PC-9 (cell line): ENCODE measurements at regions not wholly inside any gene's neighbourhood (a gene's known extent, or its start where the extent isn't known, plus 50 kb on each side); places are given as distances from the start of the nearest gene placed in this dataset.
A peak's percentile ranks its signal among the peaks of the same experiment; 100 is the strongest.
"Not testable (repeated sequence)": the region's sequence is repeated elsewhere in the genome, so short reads cannot be mapped to it uniquely, and the experiment has no call there.

ENCODE experiments used
- BruUV-seq: library from RNA; stranded (reverse); fragments of 400-500 nt; replicated peaks from 2 replicates; lab custom pipeline; 2021; lab: Mats Ljungman, UMichigan
- CTCF ChIA-PET: fragments of 300-600 bp; sonication (Branson Sonifier 250); formaldehyde crosslinking; loops from one replicate; lab custom pipeline; 2022; ENCODE audit warnings: antibody characterized with exemption; lab: Charles Lee
- POLR2A ChIA-PET: fragments of 300-600 bp; sonication (Branson Sonifier 250); formaldehyde crosslinking; loops from one replicate; lab custom pipeline; 2022; ENCODE audit warnings: antibody characterized with exemption; ENCODE audit not compliant: unreplicated experiment; lab: Charles Lee
- DNase-seq, 2 experiments: peaks; one replicate each; pipeline versions ENCODE4 v3.0.0 to v3.0.0-alpha.2; 2015 to 2022; ENCODE audit warnings: mixed read lengths in 1 of 2
- H2AFZ ChIP-seq: fragments of 200-600 bp; sonication (generic); 2 replicates; pipeline ENCODE4 v1.8.1; 2017; ENCODE audit warnings: antibody characterized with exemption
- H3F3A ChIP-seq: fragments of 200-600 bp; sonication (generic); 2 replicates; pipeline ENCODE4 v1.8.1; 2017; ENCODE audit warnings: antibody characterized with exemption, mild to moderate bottlenecking, low read depth; ENCODE audit not compliant: insufficient read depth
- H3K27ac ChIP-seq: fragments of 200-600 bp; sonication (generic); 2 replicates; pipeline ENCODE4 v1.6.1; 2016; ENCODE audit warnings: mixed run types
- H3K27me3 ChIP-seq: fragments of 200-600 bp; sonication (generic); 2 replicates; pipeline ENCODE4 v1.6.1; 2016; ENCODE audit warnings: low read depth, mixed run types; ENCODE audit not compliant: insufficient read depth
- H3K36me3 ChIP-seq: fragments of 200-600 bp; sonication (generic); 2 replicates; pipeline ENCODE4 v1.6.1; 2016; ENCODE audit warnings: low read depth, mixed run types
- H3K4me1 ChIP-seq: fragments of 200-600 bp; sonication (generic); replicated peaks from 2 replicates; pipeline ENCODE4 v1.6.1; 2016; ENCODE audit warnings: mixed run types; ENCODE audit not compliant: insufficient read depth
- H3K4me2 ChIP-seq: fragments of 200-600 bp; sonication (generic); 2 replicates; pipeline ENCODE4 v1.6.1; 2017; ENCODE audit warnings: mixed run types
- H3K4me3 ChIP-seq: fragments of 200-600 bp; sonication (generic); 2 replicates; pipeline ENCODE4 v1.6.1; 2016; ENCODE audit warnings: mixed run types
- H3K79me2 ChIP-seq: fragments of 200-600 bp; sonication (generic); 2 replicates; pipeline ENCODE4 v1.6.1; 2017; ENCODE audit warnings: low read depth, mixed run types
- H3K9me2 ChIP-seq: fragments of 200-600 bp; sonication (generic); 2 replicates; pipeline ENCODE4 v1.8.1; 2017; ENCODE audit warnings: mild to moderate bottlenecking; ENCODE audit not compliant: insufficient read depth
- H3K9me3 ChIP-seq: fragments of 200-600 bp; sonication (generic); 2 replicates; pipeline ENCODE4 v1.8.1; 2016; ENCODE audit warnings: low read depth; ENCODE audit not compliant: insufficient read depth
- H4K20me1 ChIP-seq: fragments of 200-600 bp; sonication (generic); 2 replicates; pipeline ENCODE4 v1.8.1; 2017; ENCODE audit not compliant: insufficient read depth
- CTCF ChIP-seq: fragments of 200-600 bp; sonication (generic); conservative IDR thresholded peaks from 2 replicates; pipeline ENCODE4 v1.6.1; 2017; ENCODE audit warnings: mixed run types, antibody characterized with exemption, mild to moderate bottlenecking, moderate library complexity
- EZH2 ChIP-seq: fragments of 200-600 bp; sonication (generic); IDR thresholded peaks from 2 replicates; pipeline ENCODE4 v1.8.0; 2017; ENCODE audit warnings: antibody characterized with exemption, low read depth
- intact Hi-C: fragments of 100-400 bp; cut with micrococcal nuclease; formaldehyde crosslinking; loops from one replicate; pipeline ENCODE4 v1.10.0; 2022; ENCODE audit not compliant: unreplicated experiment

GRCh38 chr11:128151338-128151737 lies 436.0 kb downstream of the ETS1 start:
- no peaks in the 10 kb centered on the region for H3K36me3 ChIP-seq
- no peak overlapping the region for H3K27ac ChIP-seq
- no TSS peak for BruUV-seq
- ChIA-PET CTCF (interaction anchor here (0.6 to 0.7 kb wide), 2 partner anchors 488 to 680 kb away, joined by 3 to 7 read pairs; no protein-coding TSS in a partner anchor), POLR2A (no interaction called here)
- H3F3A ChIP-seq, result peaks cover 8% of the 10 kb centered on the region; the same call in 1 of the 2 replicates
- no peaks in the 10 kb centered on the region for H3K9me2 ChIP-seq
- no peaks in the 10 kb centered on the region for H4K20me1 ChIP-seq
- H3K27me3 ChIP-seq, result no peaks in the 10 kb centered on the region
- no peaks in the 10 kb centered on the region for H3K79me2 ChIP-seq
- H3K9me3 ChIP-seq, result no peaks in the 10 kb centered on the region
- intact Hi-C loops, result no loop called here
- TF ChIP-seq EZH2, result no peak
- no peak for TF ChIP-seq CTCF
- no peak overlapping the region for H3K4me2 ChIP-seq
- no peak overlapping the region for H2AFZ ChIP-seq
- no peak overlapping the region for H3K4me3 ChIP-seq
- DNase-seq, result peak in 1 of 2 experiments; percentile 26
- peaks cover 14% of the 10 kb centered on the region for H3K4me1 ChIP-seq

- DNase-seq, result no peak
- Histone ChIP-seq H3K4me3 (no peak overlapping the region), H3K4me2 (no peak overlapping the region), H3F3A (peaks cover 8% of the 10 kb centered on the region; the same call in 1 of the 2 replicates), H3K36me3 (no peaks in the 10 kb centered on the region), H3K27me3 (no peaks in the 10 kb centered on the region), H4K20me1 (no peaks in the 10 kb centered on the region), H3K9me3 (no peaks in the 10 kb centered on the region), H3K79me2 (no peaks in the 10 kb centered on the region), H2AFZ (no peak overlapping the region), H3K9me2 (no peaks in the 10 kb centered on the region), H3K27ac (no peak overlapping the region), H3K4me1 (peaks cover 14% of the 10 kb centered on the region)
- no TSS peak for BruUV-seq
- POLR2A ChIA-PET, result no interaction called here
- CTCF ChIA-PET, result interaction anchor here (0.6 to 2.4 kb wide), 2 partner anchors 10 to 1475 kb away, joined by 4 to 10 read pairs; no protein-coding TSS in a partner anchor
- no peak for TF ChIP-seq CTCF
- no peak for TF ChIP-seq EZH2
- intact Hi-C loops, result loop anchor here (5.0 kb wide), 1 partner anchor 286 kb away; no protein-coding TSS in a partner anchor
Observed at GRCh38 chr11:128148208-128148607, 439.1 kb downstream of the ETS1 start.

GRCh38 chr11:128146926-128147605 lies 440.3 kb downstream of the ETS1 start:
- H3K9me3 ChIP-seq, result no peaks in the 10 kb centered on the region
- no peak overlapping the region for H2AFZ ChIP-seq
- no peaks in the 10 kb centered on the region for H3K9me2 ChIP-seq
- peak overlapping the region; percentile 43 for H3K27ac ChIP-seq
- no peak for TF ChIP-seq CTCF
- no peak for TF ChIP-seq EZH2
- POLR2A ChIA-PET, result interaction anchor here (0.6 kb wide), 2 partner anchors 8 to 793 kb away, joined by 3 read pairs; no protein-coding TSS in a partner anchor
- H4K20me1 ChIP-seq, result no peaks in the 10 kb centered on the region
- CTCF ChIA-PET, result interaction anchor here (0.6 to 2.4 kb wide), 3 partner anchors 11 to 759 kb away, joined by 4 to 10 read pairs (median 4); no protein-coding TSS in a partner anchor
- peak overlapping the region; percentile 43 for H3K4me2 ChIP-seq
- intact Hi-C loops, result loop anchor here (5.0 kb wide), 1 partner anchor 285 kb away; no protein-coding TSS in a partner anchor
- BruUV-seq, result no TSS peak
- no peaks in the 10 kb centered on the region for H3K36me3 ChIP-seq
- H3K4me3 ChIP-seq, result no peak overlapping the region
- peaks cover 14% of the 10 kb centered on the region for H3K4me1 ChIP-seq
- no peaks in the 10 kb centered on the region for H3K27me3 ChIP-seq
- peak; percentile 18 to 79 for DNase-seq
- peaks cover 8% of the 10 kb centered on the region; the same call in 1 of the 2 replicates for H3F3A ChIP-seq
- H3K79me2 ChIP-seq, result no peaks in the 10 kb centered on the region

GRCh38 chr11:128140293-128140692 lies 447.1 kb downstream of the ETS1 start:
- CTCF ChIA-PET, H3K9me3 ChIP-seq, H3K27ac ChIP-seq: not testable (repeated sequence)

More at GRCh38 chr11:128140293-128140692, 447.1 kb downstream of the ETS1 start:
- H3F3A ChIP-seq, H3K79me2 ChIP-seq, H2AFZ ChIP-seq, H3K4me1 ChIP-seq, H4K20me1 ChIP-seq, intact Hi-C loops, H3K36me3 ChIP-seq, H3K4me3 ChIP-seq, H3K4me2 ChIP-seq, POLR2A ChIA-PET, H3K27me3 ChIP-seq, DNase-seq, BruUV-seq, H3K9me2 ChIP-seq: not testable (repeated sequence)
